BLaER1 (cell line): ENCODE measurements at regions not wholly inside any gene's neighbourhood (a gene's known extent, or its start where the extent isn't known, plus 50 kb on each side); places are given as distances from the start of the nearest gene placed in this dataset.

Experiments
- H3K27ac ChIP-seq: shearing (Covaris generic); formaldehyde crosslinking; 2 replicates; pipeline ENCODE4 v1.8.1; 2022
- H3K27me3 ChIP-seq: shearing (Covaris generic); formaldehyde crosslinking; 2 replicates; pipeline ENCODE4 v1.8.1; 2022
- H3K36me3 ChIP-seq: shearing (Covaris generic); formaldehyde crosslinking; 2 replicates; pipeline ENCODE4 v1.8.1; 2022
- H3K4me1 ChIP-seq: shearing (Covaris generic); formaldehyde crosslinking; 2 replicates; pipeline ENCODE4 v1.8.1; 2022
- H3K4me2 ChIP-seq: shearing (Covaris generic); formaldehyde crosslinking; 2 replicates; pipeline ENCODE4 v1.8.1; 2022
- H3K4me3 ChIP-seq: shearing (Covaris generic); formaldehyde crosslinking; 2 replicates; pipeline ENCODE4 v1.8.1; 2022
- H3K9ac ChIP-seq: shearing (Covaris generic); formaldehyde crosslinking; 2 replicates; pipeline ENCODE4 v1.8.1; 2022
- H3K9me3 ChIP-seq: shearing (Covaris generic); formaldehyde crosslinking; 2 replicates; pipeline ENCODE4 v1.8.1; 2022
- H4K20me1 ChIP-seq: shearing (Covaris generic); formaldehyde crosslinking; 2 replicates; pipeline ENCODE4 v1.8.1; 2022
- Cebpa-rat ChIP-seq: shearing (Covaris generic); IDR thresholded peaks from 2 replicates; pipeline ENCODE4 v1.8.1; 2022

DNA sequence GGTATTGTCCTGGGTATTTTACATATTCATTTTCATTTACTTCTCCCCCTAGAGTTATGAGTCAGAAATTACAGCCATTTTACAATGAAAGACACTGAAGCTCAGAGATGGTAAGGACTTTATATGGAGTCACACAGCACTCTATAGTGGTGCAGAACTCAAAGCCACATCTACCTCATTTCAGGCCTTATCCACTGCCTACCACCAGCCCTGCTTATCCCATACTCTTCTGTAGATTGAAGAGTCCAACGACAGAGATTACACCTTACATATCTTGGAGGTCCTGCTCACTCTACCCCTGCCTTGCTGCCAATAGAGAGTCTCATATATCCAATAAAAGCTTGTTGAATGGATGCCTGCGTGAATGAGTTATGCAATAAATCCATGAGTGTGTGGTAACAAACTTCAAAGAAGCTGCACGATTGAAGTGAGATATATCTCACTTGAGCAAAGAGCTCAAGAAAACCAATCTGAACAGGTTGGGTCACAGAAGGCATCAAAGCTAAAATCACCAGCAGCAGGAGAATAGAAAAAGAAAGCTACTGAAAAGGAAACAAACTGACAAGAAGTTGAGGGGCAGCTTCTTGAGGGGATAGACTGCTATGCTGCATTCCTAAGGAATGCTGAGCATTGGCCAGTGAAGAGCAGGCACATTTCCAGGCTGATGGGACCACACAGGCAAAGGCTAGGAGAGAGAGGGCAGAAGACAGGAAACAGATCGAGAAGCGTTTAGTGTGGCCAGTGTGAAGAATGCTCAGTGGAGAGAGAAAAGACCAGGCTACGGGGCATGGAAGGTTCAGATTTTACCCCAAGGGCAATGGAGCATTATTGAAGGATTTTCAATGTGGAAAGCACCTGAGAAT lies 585.6 kb downstream of the DHX35 start:
- no peaks in the 10 kb centered on the region for H4K20me1 ChIP-seq
- no peak overlapping the region for H3K9ac ChIP-seq
- H3K9me3 ChIP-seq = no peaks in the 10 kb centered on the region
- no peak overlapping the region for H3K27ac ChIP-seq
- TF ChIP-seq Cebpa-rat = no peak
- H3K36me3 ChIP-seq = no peaks in the 10 kb centered on the region
- no peaks in the 10 kb centered on the region for H3K4me1 ChIP-seq
- no peak overlapping the region for H3K4me3 ChIP-seq
- no peak overlapping the region for H3K4me2 ChIP-seq
- no peaks in the 10 kb centered on the region for H3K27me3 ChIP-seq

DNA sequence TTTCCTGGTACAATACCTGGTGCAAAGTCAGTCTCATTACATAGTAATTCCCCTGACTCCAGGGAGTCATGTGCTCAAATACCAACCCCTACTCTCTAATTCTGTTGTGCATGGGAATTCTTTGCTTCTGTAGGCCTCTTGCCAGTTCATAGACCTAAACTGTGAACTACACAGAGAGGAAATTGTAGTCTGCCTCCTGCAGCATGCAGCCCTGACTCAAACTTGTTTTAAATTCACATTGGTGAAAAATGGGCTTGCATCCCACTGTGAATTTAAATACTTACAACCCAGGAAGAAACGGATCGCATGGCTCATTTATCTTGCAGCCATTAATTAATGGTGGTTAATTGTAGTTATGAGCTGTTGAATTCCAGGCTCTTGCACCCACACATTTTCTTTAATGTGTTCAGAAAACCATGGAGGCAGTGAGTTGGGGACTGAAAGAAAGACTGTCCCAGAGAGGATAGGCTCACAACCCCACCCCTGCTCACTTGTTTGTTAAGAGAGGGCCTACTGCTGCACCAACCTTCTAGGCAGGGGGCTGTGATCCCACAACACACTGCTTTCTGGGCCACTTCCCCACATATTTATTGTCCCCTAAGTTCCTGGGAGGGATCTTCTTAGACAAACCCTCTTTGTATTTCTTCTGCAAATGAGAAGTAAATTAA lies 579.1 kb downstream of the DHX35 start:
- Histone ChIP-seq H3K4me3 (no peak overlapping the region), H4K20me1 (no peaks in the 10 kb centered on the region), H3K4me1 (no peaks in the 10 kb centered on the region), H3K36me3 (no peaks in the 10 kb centered on the region), H3K9me3 (no peaks in the 10 kb centered on the region), H3K4me2 (no peak overlapping the region), H3K9ac (no peak overlapping the region), H3K27ac (no peak overlapping the region), H3K27me3 (no peaks in the 10 kb centered on the region)
- no peak for TF ChIP-seq Cebpa-rat

DNA sequence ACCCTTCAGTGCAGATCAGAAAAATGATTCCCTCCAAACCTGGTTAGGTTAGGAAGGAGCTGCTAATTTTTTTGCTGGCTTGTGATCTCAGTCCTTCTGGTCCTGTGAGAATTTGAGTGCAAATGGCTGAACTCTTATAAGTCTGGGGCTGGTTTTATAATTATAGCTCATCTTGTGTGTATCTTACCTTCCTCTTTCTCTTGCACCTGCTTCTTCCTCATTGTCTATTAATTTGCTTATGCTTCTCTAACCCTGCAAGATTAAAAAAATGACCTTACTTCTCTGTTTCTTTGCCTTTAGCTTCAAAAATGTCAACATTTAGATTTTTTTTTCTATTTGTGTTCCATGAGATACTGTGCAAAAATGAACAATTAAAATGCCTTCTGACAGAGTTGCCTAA lies 576.2 kb downstream of the DHX35 start:
- Histone ChIP-seq H3K4me1 (no peaks in the 10 kb centered on the region), H3K4me2 (no peak overlapping the region), H3K27me3 (no peaks in the 10 kb centered on the region), H3K9me3 (no peaks in the 10 kb centered on the region), H3K36me3 (no peaks in the 10 kb centered on the region), H4K20me1 (no peaks in the 10 kb centered on the region), H3K27ac (no peak overlapping the region), H3K9ac (no peak overlapping the region), H3K4me3 (no peak overlapping the region)
- no peak for TF ChIP-seq Cebpa-rat

DNA sequence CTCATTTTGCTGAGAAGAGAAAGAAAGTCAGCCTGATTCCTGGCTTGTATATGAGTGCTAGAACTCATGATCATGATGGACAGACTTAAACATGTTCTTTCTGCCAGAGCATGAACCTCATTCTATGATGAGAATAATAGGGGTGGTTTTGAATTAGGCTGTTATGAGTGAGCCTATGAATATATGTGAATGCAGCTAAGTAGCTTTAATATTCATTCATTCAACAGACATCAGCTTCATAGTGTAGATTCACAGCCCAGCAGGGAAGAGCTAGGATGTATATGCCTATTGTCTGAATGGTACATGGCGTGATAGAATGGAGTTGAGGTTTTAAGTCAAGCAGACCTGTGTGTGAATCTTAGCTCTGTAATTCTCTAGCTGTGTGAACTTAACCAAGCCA lies 573.2 kb downstream of the DHX35 start:
- no peak overlapping the region for H3K27ac ChIP-seq
- H4K20me1 ChIP-seq = no peaks in the 10 kb centered on the region
- no peaks in the 10 kb centered on the region for H3K27me3 ChIP-seq
- H3K9me3 ChIP-seq = no peaks in the 10 kb centered on the region
- H3K4me1 ChIP-seq = no peaks in the 10 kb centered on the region
- no peak overlapping the region for H3K4me2 ChIP-seq
- H3K36me3 ChIP-seq = no peaks in the 10 kb centered on the region
- no peak for TF ChIP-seq Cebpa-rat
- H3K9ac ChIP-seq = no peak overlapping the region
- H3K4me3 ChIP-seq = no peak overlapping the region

DNA sequence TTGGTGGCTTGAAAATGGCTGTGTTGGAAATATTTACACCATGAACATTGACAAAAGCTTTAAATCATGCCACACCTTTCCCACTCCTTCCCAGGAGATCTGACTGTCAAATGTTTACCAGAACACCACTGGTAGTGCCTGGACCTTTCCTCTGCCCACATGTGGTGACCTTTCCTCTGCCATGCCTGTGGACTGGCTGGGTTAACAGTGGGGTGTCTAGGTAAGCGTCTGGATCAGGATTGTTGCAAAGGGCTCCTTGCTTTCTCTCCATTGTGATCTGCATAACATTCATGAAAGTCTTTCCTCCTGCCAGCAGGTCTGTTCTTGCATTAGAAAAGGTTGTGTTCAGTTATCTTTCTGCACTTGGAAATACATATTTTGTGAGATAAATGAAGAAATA lies 572.7 kb downstream of the DHX35 start:
- Histone ChIP-seq H3K4me1 (no peaks in the 10 kb centered on the region), H3K27ac (no peak overlapping the region), H3K9ac (no peak overlapping the region), H3K36me3 (no peaks in the 10 kb centered on the region), H4K20me1 (no peaks in the 10 kb centered on the region), H3K4me2 (no peak overlapping the region), H3K27me3 (no peaks in the 10 kb centered on the region), H3K4me3 (no peak overlapping the region), H3K9me3 (no peaks in the 10 kb centered on the region)
- no peak for TF ChIP-seq Cebpa-rat

DNA sequence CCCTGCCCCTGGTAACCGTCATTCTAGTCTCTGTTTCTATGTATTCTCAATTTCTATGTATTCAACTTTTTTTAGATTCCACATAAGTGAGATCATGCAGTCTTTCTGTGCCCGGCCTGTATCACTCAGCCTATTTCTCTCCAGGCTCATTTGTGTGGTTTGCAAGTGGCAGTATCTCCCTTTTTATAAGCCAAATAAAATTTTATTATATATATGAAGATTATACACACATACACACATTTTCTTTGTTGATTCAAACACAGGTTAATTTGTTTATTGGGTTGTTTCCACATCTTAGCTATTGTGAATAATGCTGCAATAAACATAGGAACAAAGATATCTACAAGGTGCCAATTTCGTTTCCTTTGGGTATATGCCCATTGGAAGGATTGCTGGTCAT lies 571.7 kb downstream of the DHX35 start:
- Histone ChIP-seq H3K9ac (no peak overlapping the region), H3K4me2 (no peak overlapping the region), H3K4me1 (no peaks in the 10 kb centered on the region), H3K27me3 (no peaks in the 10 kb centered on the region), H3K9me3 (no peaks in the 10 kb centered on the region), H3K36me3 (no peaks in the 10 kb centered on the region), H3K4me3 (no peak overlapping the region), H3K27ac (no peak overlapping the region), H4K20me1 (no peaks in the 10 kb centered on the region)
- TF ChIP-seq Cebpa-rat = no peak

DNA sequence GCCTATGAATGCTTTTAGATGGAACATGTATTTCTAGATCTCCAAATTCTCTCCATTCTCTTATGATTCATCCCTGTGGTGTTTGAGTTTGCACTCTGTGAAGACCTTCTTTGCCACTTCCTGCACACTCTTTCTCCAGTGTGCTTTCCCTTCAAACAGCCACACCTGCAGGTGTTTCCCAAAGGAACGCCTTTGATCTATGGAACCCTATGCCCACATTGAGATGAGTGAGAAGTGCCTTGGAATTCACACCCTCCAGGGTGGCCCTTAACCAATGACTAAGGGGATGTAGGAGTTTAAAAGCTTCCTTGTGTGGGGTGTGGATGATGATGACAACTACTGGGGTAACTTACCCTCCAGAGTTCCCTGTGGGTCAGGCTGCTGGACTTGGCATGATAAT lies 570.1 kb downstream of the DHX35 start:
- H3K36me3 ChIP-seq = no peaks in the 10 kb centered on the region
- H3K9me3 ChIP-seq = no peaks in the 10 kb centered on the region
- no peak for TF ChIP-seq Cebpa-rat
- no peak overlapping the region for H3K27ac ChIP-seq
- H3K4me2 ChIP-seq = no peak overlapping the region
- H3K9ac ChIP-seq = no peak overlapping the region
- no peak overlapping the region for H3K4me3 ChIP-seq
- no peaks in the 10 kb centered on the region for H3K27me3 ChIP-seq
- H3K4me1 ChIP-seq = no peaks in the 10 kb centered on the region
- no peaks in the 10 kb centered on the region for H4K20me1 ChIP-seq

DNA sequence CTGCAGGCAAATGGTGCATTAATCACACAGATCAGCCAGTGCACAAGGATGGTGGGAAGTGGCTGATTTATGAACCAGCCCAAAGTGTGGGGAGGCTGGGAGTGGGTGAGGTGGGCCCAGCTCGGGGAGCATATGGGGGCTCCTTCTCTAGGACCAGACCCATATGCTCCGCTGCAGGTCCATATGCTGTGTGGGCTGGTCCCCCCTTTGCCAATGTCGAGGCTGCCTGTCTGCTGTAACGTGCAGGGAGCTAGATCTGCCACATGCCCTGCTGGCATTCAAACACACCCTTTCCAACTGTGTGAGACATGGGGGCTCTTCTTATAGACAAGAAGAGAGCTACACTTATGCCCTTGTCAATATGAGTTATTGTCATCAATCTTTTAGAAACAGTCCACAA lies 566.3 kb downstream of the DHX35 start:
- Histone ChIP-seq H3K4me3 (no peak overlapping the region), H3K27me3 (no peaks in the 10 kb centered on the region), H3K4me1 (no peaks in the 10 kb centered on the region), H3K27ac (no peak overlapping the region), H3K9ac (no peak overlapping the region), H3K36me3 (no peaks in the 10 kb centered on the region), H4K20me1 (no peaks in the 10 kb centered on the region), H3K9me3 (no peaks in the 10 kb centered on the region), H3K4me2 (no peak overlapping the region)
- no peak for TF ChIP-seq Cebpa-rat

DNA sequence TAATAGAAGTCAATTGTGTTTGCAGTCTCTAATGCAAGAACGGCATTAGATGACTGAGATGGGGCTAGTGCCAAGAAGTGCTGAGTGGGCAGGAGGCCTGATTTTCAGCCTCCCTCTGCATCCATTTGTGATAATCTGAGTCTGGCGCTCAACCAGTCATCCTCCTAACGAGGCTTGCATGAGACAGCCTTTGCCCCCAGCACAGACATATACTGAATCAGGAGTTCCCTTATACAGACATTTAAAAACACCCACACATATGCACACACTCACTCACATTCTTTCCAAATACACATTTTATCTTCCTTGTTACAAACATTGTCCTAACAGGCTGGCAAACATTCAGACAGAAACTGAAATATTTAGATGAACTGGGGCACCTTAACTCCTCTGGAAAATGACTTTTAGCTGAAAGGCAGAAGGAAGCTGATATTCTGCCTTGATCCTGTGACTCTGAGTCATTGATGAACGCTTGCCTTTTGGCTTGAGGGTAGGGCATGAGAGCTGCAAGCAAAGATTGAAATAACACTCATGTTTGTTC lies 562.3 kb downstream of the DHX35 start:
- TF ChIP-seq Cebpa-rat = no peak
- no peaks in the 10 kb centered on the region for H3K9me3 ChIP-seq
- no peaks in the 10 kb centered on the region for H3K36me3 ChIP-seq
- H3K9ac ChIP-seq = no peak overlapping the region
- no peak overlapping the region for H3K27ac ChIP-seq
- no peak overlapping the region for H3K4me2 ChIP-seq
- H4K20me1 ChIP-seq = no peaks in the 10 kb centered on the region
- H3K27me3 ChIP-seq = no peaks in the 10 kb centered on the region
- H3K4me3 ChIP-seq = no peak overlapping the region
- H3K4me1 ChIP-seq = no peaks in the 10 kb centered on the region

DNA sequence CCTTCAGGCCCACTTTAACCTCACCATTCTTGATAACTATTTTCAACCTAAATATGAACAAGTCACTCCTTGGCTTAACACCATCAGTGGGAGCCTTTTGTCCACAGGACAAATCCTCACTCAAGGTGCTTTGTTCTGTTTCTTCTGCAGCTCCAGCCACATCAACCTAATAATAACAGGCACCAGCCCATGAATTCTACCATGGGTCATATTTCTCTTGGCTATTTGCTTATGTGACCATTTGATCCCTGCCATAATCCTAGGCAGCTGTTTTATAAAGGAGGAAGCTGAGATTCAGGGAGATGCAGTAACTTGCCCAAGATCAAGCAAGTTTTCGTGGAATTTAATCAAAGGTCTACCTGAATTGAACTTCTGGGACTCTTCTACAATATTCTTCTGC lies 561.3 kb downstream of the DHX35 start:
- Histone ChIP-seq H3K27ac (no peak overlapping the region), H3K9ac (no peak overlapping the region), H3K27me3 (no peaks in the 10 kb centered on the region), H3K4me2 (no peak overlapping the region), H3K4me3 (no peak overlapping the region), H3K4me1 (no peaks in the 10 kb centered on the region), H4K20me1 (no peaks in the 10 kb centered on the region), H3K9me3 (no peaks in the 10 kb centered on the region), H3K36me3 (no peaks in the 10 kb centered on the region)
- TF ChIP-seq Cebpa-rat = no peak
